NCI-H1048 (cell line): ENCODE measurements at regions not wholly inside any gene's neighbourhood (a gene's known extent, or its start where the extent isn't known, plus 50 kb on each side); places are given as distances from the start of the nearest gene placed in this dataset.
"Not testable (repeated sequence)": the region's sequence is repeated elsewhere in the genome, so short reads cannot be mapped to it uniquely, and the experiment has no call there.

Experiments
- DNase-seq: peaks from one replicate; lab custom pipeline; 2025; lab: John Stamatoyannopoulos, UW

GRCh38 chr9:108058135-108058814, 568.7 kb upstream of the KLF4 start:
- DNase-seq = no peak

- DNase-seq = no peak
These were observed 568.0 kb upstream of the KLF4 start for GRCh38 chr9:108057421-108058134.

GRCh38 chr9:108056805-108057386, 567.3 kb upstream of the KLF4 start:
- no peak for DNase-seq

GRCh38 chr9:108056084-108056804, 566.7 kb upstream of the KLF4 start:
- no peak for DNase-seq

- DNase-seq = no peak
These were observed 564.6 kb upstream of the KLF4 start for GRCh38 chr9:108054131-108054630.

- no peak for DNase-seq
These were observed 564.0 kb upstream of the KLF4 start for GRCh38 chr9:108053555-108054061.

GRCh38 chr9:108052431-108053080, 563.0 kb upstream of the KLF4 start:
- no peak for DNase-seq

GRCh38 chr9:108050894-108051293, 561.3 kb upstream of the KLF4 start:
- DNase-seq = no peak

- no peak for DNase-seq
These were observed 560.3 kb upstream of the KLF4 start for GRCh38 chr9:108049671-108050494.

- no peak for DNase-seq
These were observed 559.5 kb upstream of the KLF4 start for GRCh38 chr9:108049026-108049607.

GRCh38 chr9:108048406-108049025, 558.9 kb upstream of the KLF4 start:
- no peak for DNase-seq

- DNase-seq = not testable (repeated sequence)
These were observed 558.2 kb upstream of the KLF4 start for GRCh38 chr9:108047777-108048176.

GRCh38 chr9:108047264-108047663, 557.7 kb upstream of the KLF4 start:
- no peak for DNase-seq

- DNase-seq = no peak
These were observed 556.3 kb upstream of the KLF4 start for GRCh38 chr9:108045851-108046250.

- no peak for DNase-seq
These were observed 554.0 kb upstream of the KLF4 start for GRCh38 chr9:108043585-108043984.

GRCh38 chr9:108041551-108041950, 552.0 kb upstream of the KLF4 start:
- DNase-seq = no peak

GRCh38 chr9:108040783-108041182, 551.2 kb upstream of the KLF4 start:
- no peak for DNase-seq

GRCh38 chr9:108039493-108039892, 549.9 kb upstream of the KLF4 start:
- DNase-seq = no peak

GRCh38 chr9:108039012-108039411, 549.4 kb upstream of the KLF4 start:
- no peak for DNase-seq

GRCh38 chr9:108035487-108035886, 545.9 kb upstream of the KLF4 start:
- no peak for DNase-seq
